K562 (cell line): ENCODE measurements at regions not wholly inside any gene's neighbourhood (a gene's known extent, or its start where the extent isn't known, plus 50 kb on each side); places are given as distances from the start of the nearest gene placed in this dataset.

Experiments used
- GABPB1 ChIP-seq: sonication (generic); formaldehyde crosslinking; IDR thresholded peaks from 2 replicates; pipeline ENCODE4 v1.8.0; 2022; ENCODE audit warnings: mild to moderate bottlenecking, missing genetic modification reagents
- MXI1 ChIP-seq: IDR thresholded peaks from 2 replicates; pipeline ENCODE4 v1.6.1; 2011; ENCODE audit warnings: low read depth, mild to moderate bottlenecking, improper control_type of control experiment, low read length
- POLR2AphosphoS5 ChIP-seq: IDR thresholded peaks from 2 replicates; pipeline ENCODE4 v1.6.1; 2011; ENCODE audit warnings: mild to moderate bottlenecking, low read depth, low read length, moderate library complexity; ENCODE audit not compliant: control insufficient read depth, insufficient read depth
- TRIM28 ChIP-seq: fragments of 450-650 bp; IDR thresholded peaks from 2 replicates; pipeline ENCODE4 v1.6.1; 2017
- ZNF57 ChIP-seq: fragments of 450-650 bp; formaldehyde crosslinking; IDR thresholded peaks from 2 replicates; pipeline ENCODE4 v1.4.0; 2020; ENCODE audit warnings: mild to moderate bottlenecking, moderate library complexity
- ZNF644 ChIP-seq: fragments of 200-800 bp; sonication (Bioruptor generic); IDR thresholded peaks from 2 replicates; pipeline ENCODE4 v1.6.1; 2016; ENCODE audit warnings: low read depth, missing genetic modification characterization, missing compliant biosample characterization
- TF ChIP-seq, protein P1 (sequence below): sonication (generic); formaldehyde crosslinking; IDR thresholded peaks from 2 replicates; pipeline ENCODE4 v1.8.1; 2022; ENCODE audit warnings: missing genetic modification reagents
- TF ChIP-seq, protein P2 (sequence below): fragments of 200-800 bp; sonication (Bioruptor generic); IDR thresholded peaks from 2 replicates; pipeline ENCODE4 v1.6.1; 2016; ENCODE audit warnings: missing genetic modification characterization, missing compliant biosample characterization

DNA sequence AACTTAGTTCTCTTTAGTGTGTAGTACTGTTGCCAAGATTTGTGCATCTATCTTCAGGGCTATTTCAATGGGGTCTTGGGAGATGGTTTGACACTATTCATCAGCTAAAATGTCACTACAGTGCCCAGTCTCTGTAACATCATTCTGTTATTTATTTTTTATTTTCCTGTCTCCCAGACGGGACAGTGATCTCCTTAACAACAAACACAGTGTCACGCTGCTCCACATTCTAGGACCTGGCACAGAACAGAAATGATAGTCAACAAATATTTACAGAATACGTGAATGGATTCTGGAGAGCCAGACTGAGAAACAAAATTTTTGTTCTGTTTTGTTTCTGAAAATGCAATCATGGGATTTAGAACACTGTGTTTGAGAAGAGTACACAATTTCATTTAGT lies 937.7 kb upstream of the LRRN3 start:
- TF ChIP-seq MXI1 (no peak), ZNF57 (no peak), ZNF644 (tag) (no peak), TRIM28 (no peak), POLR2AphosphoS5 (no peak), GABPB1 (no peak)
- TF ChIP-seq, protein P1, sequence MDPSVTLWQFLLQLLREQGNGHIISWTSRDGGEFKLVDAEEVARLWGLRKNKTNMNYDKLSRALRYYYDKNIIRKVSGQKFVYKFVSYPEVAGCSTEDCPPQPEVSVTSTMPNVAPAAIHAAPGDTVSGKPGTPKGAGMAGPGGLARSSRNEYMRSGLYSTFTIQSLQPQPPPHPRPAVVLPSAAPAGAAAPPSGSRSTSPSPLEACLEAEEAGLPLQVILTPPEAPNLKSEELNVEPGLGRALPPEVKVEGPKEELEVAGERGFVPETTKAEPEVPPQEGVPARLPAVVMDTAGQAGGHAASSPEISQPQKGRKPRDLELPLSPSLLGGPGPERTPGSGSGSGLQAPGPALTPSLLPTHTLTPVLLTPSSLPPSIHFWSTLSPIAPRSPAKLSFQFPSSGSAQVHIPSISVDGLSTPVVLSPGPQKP (CRISPR knock-in tag), result no peak
- TF ChIP-seq, protein P2, sequence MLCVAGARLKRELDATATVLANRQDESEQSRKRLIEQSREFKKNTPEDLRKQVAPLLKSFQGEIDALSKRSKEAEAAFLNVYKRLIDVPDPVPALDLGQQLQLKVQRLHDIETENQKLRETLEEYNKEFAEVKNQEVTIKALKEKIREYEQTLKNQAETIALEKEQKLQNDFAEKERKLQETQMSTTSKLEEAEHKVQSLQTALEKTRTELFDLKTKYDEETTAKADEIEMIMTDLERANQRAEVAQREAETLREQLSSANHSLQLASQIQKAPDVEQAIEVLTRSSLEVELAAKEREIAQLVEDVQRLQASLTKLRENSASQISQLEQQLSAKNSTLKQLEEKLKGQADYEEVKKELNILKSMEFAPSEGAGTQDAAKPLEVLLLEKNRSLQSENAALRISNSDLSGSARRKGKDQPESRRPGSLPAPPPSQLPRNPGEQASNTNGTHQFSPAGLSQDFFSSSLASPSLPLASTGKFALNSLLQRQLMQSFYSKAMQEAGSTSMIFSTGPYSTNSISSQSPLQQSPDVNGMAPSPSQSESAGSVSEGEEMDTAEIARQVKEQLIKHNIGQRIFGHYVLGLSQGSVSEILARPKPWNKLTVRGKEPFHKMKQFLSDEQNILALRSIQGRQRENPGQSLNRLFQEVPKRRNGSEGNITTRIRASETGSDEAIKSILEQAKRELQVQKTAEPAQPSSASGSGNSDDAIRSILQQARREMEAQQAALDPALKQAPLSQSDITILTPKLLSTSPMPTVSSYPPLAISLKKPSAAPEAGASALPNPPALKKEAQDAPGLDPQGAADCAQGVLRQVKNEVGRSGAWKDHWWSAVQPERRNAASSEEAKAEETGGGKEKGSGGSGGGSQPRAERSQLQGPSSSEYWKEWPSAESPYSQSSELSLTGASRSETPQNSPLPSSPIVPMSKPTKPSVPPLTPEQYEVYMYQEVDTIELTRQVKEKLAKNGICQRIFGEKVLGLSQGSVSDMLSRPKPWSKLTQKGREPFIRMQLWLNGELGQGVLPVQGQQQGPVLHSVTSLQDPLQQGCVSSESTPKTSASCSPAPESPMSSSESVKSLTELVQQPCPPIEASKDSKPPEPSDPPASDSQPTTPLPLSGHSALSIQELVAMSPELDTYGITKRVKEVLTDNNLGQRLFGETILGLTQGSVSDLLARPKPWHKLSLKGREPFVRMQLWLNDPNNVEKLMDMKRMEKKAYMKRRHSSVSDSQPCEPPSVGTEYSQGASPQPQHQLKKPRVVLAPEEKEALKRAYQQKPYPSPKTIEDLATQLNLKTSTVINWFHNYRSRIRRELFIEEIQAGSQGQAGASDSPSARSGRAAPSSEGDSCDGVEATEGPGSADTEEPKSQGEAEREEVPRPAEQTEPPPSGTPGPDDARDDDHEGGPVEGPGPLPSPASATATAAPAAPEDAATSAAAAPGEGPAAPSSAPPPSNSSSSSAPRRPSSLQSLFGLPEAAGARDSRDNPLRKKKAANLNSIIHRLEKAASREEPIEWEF, result no peak
